Aorta (tissue), 5 donors: ENCODE measurements at regions not wholly inside any gene's neighbourhood (a gene's known extent, or its start where the extent isn't known, plus 50 kb on each side); places are given as distances from the start of the nearest gene placed in this dataset.
A peak's percentile ranks its signal among the peaks of the same experiment; 100 is the strongest.

Source experiments
- ATAC-seq: fragments of 200-7000 bp; cut with Tn5 transposase; one replicate; pipeline ENCODE4 v1.9.1; 2022; ENCODE audit warnings: moderate library complexity; ENCODE audit not compliant: low FRiP score
- DNase-seq, 2 donors: peaks; one replicate each; pipeline ENCODE4 v3.0.0-alpha.2; 2020
- H3K27ac ChIP-seq, 2 donors: one replicate each; pipeline ENCODE4 v1.5.1; 2013; ENCODE audit warnings: low read length in 2 of 2, mild to moderate bottlenecking in 2 of 2, moderate library complexity in 2 of 2, control low read depth in 1 of 2, inconsistent platforms in 1 of 2, low read depth in 1 of 2
- H3K27me3 ChIP-seq, 2 donors: one replicate each; pipeline ENCODE4 v1.6.1; 2013; ENCODE audit warnings: control low read depth in 1 of 2, low read length in 1 of 2, mild to moderate bottlenecking in 1 of 2, moderate library complexity in 1 of 2; ENCODE audit not compliant: insufficient read depth in 2 of 2, control insufficient read depth in 1 of 2
- H3K36me3 ChIP-seq, 2 donors: one replicate each; pipeline ENCODE4 v1.6.1; 2013; ENCODE audit warnings: control low read depth in 1 of 2, low read length in 1 of 2, mild to moderate bottlenecking in 1 of 2; ENCODE audit not compliant: insufficient read depth in 2 of 2, control insufficient read depth in 1 of 2
- H3K4me1 ChIP-seq, 2 donors: one replicate each; pipeline ENCODE4 v1.6.1; 2013; ENCODE audit warnings: low read length in 2 of 2, control low read depth in 1 of 2, mild to moderate bottlenecking in 1 of 2, moderate library complexity in 1 of 2; ENCODE audit not compliant: insufficient read depth in 2 of 2, control insufficient read depth in 1 of 2
- H3K4me3 ChIP-seq, 2 donors: one replicate each; pipeline ENCODE4 v1.5.1; 2013; ENCODE audit warnings: low read length in 2 of 2, control low read depth in 1 of 2, mild to moderate bottlenecking in 1 of 2
- H3K9me3 ChIP-seq: one replicate; pipeline ENCODE4 v1.6.1; 2013; ENCODE audit warnings: mild to moderate bottlenecking, low read length; ENCODE audit not compliant: control insufficient read depth
- WGBS, 2 donors: extraction: QIAGEN DNeasy Blood & Tissue Kit; methylation state at CpG; one replicate each; pipeline ENCODE4 v1.1.7; 2013; 5-methylcytosine and 5-hydroxymethylcytosine counted together
- intact Hi-C, 2 donors: fragments of 100-400 bp; cut with DNase I; formaldehyde crosslinking; loops; one replicate each; pipeline versions ENCODE4 v1.14.2 to v1.15.0; 2022
- donor health status: healthy with polysubstance abuse.
- donor health status: Bipolar disorder and iron deficiency.
- donor health status: DM: no; HTN: no; CAD: no.
- donor health status: DM: no; HTN: no; CAD: no.
- donor health status: DM: yes; HTN: yes; CAD: no.

- ATAC-seq (no peak), DNase-seq (no peak)
- peak overlapping the region; percentile 33 to 82 for H3K27ac ChIP-seq
- no peak overlapping the region for H3K4me3 ChIP-seq
- H3K36me3 ChIP-seq = no peaks in the 10 kb centered on the region
- intact Hi-C loops = loop anchor here (5.0 kb wide), 2 partner anchors 39 to 149 kb away; no protein-coding TSS in a partner anchor
- H3K4me1 ChIP-seq = peaks cover 2 to 4% of the 10 kb centered on the region in 2 donors
- H3K27me3 ChIP-seq = no peaks in the 10 kb centered on the region
- H3K9me3 ChIP-seq = no peaks in the 10 kb centered on the region
Measured at GRCh38 chr4:79651456-79651855, 243.4 kb upstream of the GK2 start.

GRCh38 chr4:79650794-79651431 lies 242.9 kb upstream of the GK2 start:
- WGBS, 2 donors = 42 to 49% methylated on average over 3 of the region's 3 CpGs
- Histone ChIP-seq H3K36me3 (no peaks in the 10 kb centered on the region), H3K27ac (peak overlapping the region in 1 of 2 donors; percentile 82), H3K27me3 (no peaks in the 10 kb centered on the region), H3K4me1 (peaks cover 2 to 4% of the 10 kb centered on the region in 2 donors), H3K9me3 (no peaks in the 10 kb centered on the region), H3K4me3 (no peak overlapping the region)
- no peak for ATAC-seq
- no peak for DNase-seq
- intact Hi-C loops = loop anchor here (5.0 kb wide), 2 partner anchors 39 to 149 kb away; no protein-coding TSS in a partner anchor

GRCh38 chr4:79650217-79650616 lies 242.2 kb upstream of the GK2 start:
- Histone ChIP-seq H3K4me1 (peaks cover 2 to 4% of the 10 kb centered on the region in 2 donors), H3K9me3 (no peaks in the 10 kb centered on the region), H3K27me3 (no peaks in the 10 kb centered on the region), H3K36me3 (no peaks in the 10 kb centered on the region), H3K27ac (no peak overlapping the region), H3K4me3 (no peak overlapping the region)
- intact Hi-C loops = loop anchor here (5.0 kb wide), 2 partner anchors 38 to 148 kb away; no protein-coding TSS in a partner anchor
- WGBS, 2 donors = 96 to 99% methylated on average over 2 of the region's 2 CpGs
- no peak for ATAC-seq
- no peak for DNase-seq

GRCh38 chr4:79645942-79646341 lies 237.9 kb upstream of the GK2 start:
- H3K27me3 ChIP-seq = no peaks in the 10 kb centered on the region
- H3K4me1 ChIP-seq = peaks cover 0 to 4% of the 10 kb centered on the region in 2 donors
- WGBS, 2 donors = 64 to 72% methylated on average over 2 of the region's 2 CpGs
- DNase-seq = no peak
- H3K9me3 ChIP-seq = no peaks in the 10 kb centered on the region
- no peaks in the 10 kb centered on the region for H3K36me3 ChIP-seq
- ATAC-seq = no peak
- no peak overlapping the region for H3K4me3 ChIP-seq
- H3K27ac ChIP-seq = no peak overlapping the region
- intact Hi-C loops = no loop called here

- 96 to 97% methylated on average over 1 of the region's 1 CpG for WGBS, 2 donors
- Histone ChIP-seq H3K27me3 (no peaks in the 10 kb centered on the region), H3K4me3 (no peak overlapping the region), H3K9me3 (no peaks in the 10 kb centered on the region), H3K27ac (no peak overlapping the region), H3K4me1 (no peaks in the 10 kb centered on the region), H3K36me3 (no peaks in the 10 kb centered on the region)
- intact Hi-C loops = no loop called here
- no peak for ATAC-seq
- DNase-seq = no peak
Measured at GRCh38 chr4:79638735-79639134, 230.7 kb upstream of the GK2 start.

GRCh38 chr4:79636991-79637390 lies 229.0 kb upstream of the GK2 start:
- DNase-seq = no peak
- H3K4me1 ChIP-seq = no peaks in the 10 kb centered on the region
- H3K36me3 ChIP-seq = no peaks in the 10 kb centered on the region
- intact Hi-C loops = no loop called here
- no peaks in the 10 kb centered on the region for H3K27me3 ChIP-seq
- no peaks in the 10 kb centered on the region for H3K9me3 ChIP-seq
- H3K4me3 ChIP-seq = no peak overlapping the region
- H3K27ac ChIP-seq = no peak overlapping the region
- ATAC-seq = no peak
- 93 to 95% methylated on average over 1 of the region's 1 CpG for WGBS, 2 donors

- ATAC-seq = no peak
- WGBS, 2 donors = 91 to 93% methylated on average over 9 of the region's 9 CpGs
- H3K27me3 ChIP-seq = no peaks in the 10 kb centered on the region
- no peaks in the 10 kb centered on the region for H3K36me3 ChIP-seq
- no peak for DNase-seq
- no peaks in the 10 kb centered on the region for H3K9me3 ChIP-seq
- no peak overlapping the region for H3K4me3 ChIP-seq
- intact Hi-C loops = no loop called here
- no peak overlapping the region for H3K27ac ChIP-seq
- no peaks in the 10 kb centered on the region for H3K4me1 ChIP-seq
Measured at GRCh38 chr4:79634111-79634510, 226.1 kb upstream of the GK2 start.

- no peak overlapping the region for H3K27ac ChIP-seq
- DNase-seq = no peak
- intact Hi-C loops = no loop called here
- H3K27me3 ChIP-seq = no peaks in the 10 kb centered on the region
- no peak for ATAC-seq
- H3K4me1 ChIP-seq = no peaks in the 10 kb centered on the region
- no peaks in the 10 kb centered on the region for H3K36me3 ChIP-seq
- peaks cover 2% of the 10 kb centered on the region for H3K9me3 ChIP-seq
- WGBS, 2 donors = 96 to 99% methylated on average over 3 of the region's 3 CpGs
- no peak overlapping the region for H3K4me3 ChIP-seq
Measured at GRCh38 chr4:79632114-79632513, 224.1 kb upstream of the GK2 start.

GRCh38 chr4:79626611-79627010 lies 218.6 kb upstream of the GK2 start:
- 38 to 45% methylated on average over 2 of the region's 2 CpGs for WGBS, 2 donors
- no peak overlapping the region for H3K27ac ChIP-seq
- DNase-seq (no peak), ATAC-seq (no peak)
- H3K27me3 ChIP-seq = no peaks in the 10 kb centered on the region
- intact Hi-C loops = no loop called here
- no peaks in the 10 kb centered on the region for H3K36me3 ChIP-seq
- H3K9me3 ChIP-seq = peaks cover 2% of the 10 kb centered on the region
- peaks cover 2 to 6% of the 10 kb centered on the region in 2 donors for H3K4me1 ChIP-seq
- H3K4me3 ChIP-seq = no peak overlapping the region
